ENCODE measurements at regions not wholly inside any gene's neighbourhood (a gene's known extent, or its start where the extent isn't known, plus 50 kb on each side); places are given as distances from the start of the nearest gene placed in this dataset.
A peak's percentile ranks its signal among the peaks of the same experiment; 100 is the strongest.

DNA sequence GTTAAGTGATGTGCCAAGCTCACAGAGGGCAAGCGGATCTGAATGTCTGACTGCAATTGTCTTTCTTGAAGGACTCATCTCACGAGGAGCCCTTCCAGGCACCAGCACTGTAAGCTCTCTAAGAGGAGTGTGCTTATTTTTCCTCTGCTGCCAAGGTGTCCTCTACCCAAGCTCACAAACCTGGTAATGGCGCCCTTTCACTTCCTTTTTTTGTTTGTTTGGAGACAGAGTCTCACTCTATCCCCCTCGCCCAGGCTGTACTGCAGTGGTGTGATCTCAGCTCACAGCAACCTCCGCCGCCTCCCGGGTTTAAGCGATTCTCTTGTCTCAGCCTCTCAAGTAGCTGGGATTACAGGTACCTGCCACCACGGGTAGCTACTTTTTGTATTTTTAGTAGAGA, 233.8 kb downstream of the MAP2K4 start:
- TF ChIP-seq, protein P1, sequence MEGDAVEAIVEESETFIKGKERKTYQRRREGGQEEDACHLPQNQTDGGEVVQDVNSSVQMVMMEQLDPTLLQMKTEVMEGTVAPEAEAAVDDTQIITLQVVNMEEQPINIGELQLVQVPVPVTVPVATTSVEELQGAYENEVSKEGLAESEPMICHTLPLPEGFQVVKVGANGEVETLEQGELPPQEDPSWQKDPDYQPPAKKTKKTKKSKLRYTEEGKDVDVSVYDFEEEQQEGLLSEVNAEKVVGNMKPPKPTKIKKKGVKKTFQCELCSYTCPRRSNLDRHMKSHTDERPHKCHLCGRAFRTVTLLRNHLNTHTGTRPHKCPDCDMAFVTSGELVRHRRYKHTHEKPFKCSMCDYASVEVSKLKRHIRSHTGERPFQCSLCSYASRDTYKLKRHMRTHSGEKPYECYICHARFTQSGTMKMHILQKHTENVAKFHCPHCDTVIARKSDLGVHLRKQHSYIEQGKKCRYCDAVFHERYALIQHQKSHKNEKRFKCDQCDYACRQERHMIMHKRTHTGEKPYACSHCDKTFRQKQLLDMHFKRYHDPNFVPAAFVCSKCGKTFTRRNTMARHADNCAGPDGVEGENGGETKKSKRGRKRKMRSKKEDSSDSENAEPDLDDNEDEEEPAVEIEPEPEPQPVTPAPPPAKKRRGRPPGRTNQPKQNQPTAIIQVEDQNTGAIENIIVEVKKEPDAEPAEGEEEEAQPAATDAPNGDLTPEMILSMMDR (IDR thresholded peaks at IDR 0.05; ENCODE audit: insufficient read depth, missing control alignments) = no peak
- DNase-seq (ENCODE audit: insufficient read length, low spot score) (no peak), FAIRE-seq (no peak)

DNA sequence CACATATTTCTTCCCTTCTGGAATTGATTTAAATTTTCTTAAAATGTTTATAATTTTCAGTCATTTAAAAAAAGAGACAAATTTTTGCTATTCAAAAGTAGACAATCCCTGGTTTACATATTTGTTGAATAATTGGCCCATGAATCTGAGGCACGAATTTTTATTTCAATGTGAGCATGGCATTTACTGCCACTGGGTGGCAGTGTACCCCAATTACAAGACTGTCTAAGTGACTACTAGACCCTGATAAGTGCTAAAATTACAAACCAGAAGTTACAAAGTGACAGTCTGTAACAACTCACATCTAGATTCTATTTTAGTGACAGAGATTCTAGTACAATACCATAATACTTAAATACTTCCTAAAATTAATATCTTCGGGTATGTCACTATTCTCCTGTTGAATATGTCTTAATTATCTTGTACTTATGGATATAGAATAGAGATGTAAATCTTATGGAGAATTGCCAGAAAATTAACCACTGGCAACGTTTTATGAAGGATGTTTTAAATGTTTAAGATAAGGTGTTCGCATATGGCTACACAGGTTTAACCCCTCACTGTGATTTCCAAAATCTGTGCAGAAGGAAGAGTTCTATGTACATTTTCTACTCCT, 235.8 kb downstream of the MAP2K4 start:
- no peak for DNase-seq (ENCODE audit: insufficient read length, low spot score)
- TF ChIP-seq, protein P1 (IDR thresholded peaks at IDR 0.05; ENCODE audit: insufficient read depth, missing control alignments) = peak; percentile 62
- FAIRE-seq = no peak

DNA sequence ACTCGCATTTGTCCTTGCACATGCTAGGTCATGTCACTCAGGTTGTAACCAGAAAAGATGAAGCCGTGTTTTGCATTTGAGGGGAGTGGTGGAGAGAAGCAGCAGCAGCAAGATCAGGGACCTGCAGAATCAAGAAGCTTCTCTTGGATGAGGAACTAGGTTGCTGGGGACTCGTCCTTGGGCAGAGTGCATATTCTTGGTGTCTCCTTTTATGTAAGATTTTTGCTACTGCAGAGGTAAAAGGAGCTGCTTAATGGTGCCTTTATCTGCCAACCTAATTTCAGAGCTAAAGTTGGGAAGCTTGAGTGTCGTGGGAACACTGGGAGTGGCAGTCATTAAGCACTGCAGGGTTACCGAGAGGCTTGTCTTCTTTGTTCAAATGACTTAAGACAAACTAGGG, 236.5 kb downstream of the MAP2K4 start:
- TF ChIP-seq, protein P1 (IDR thresholded peaks at IDR 0.05; ENCODE audit: insufficient read depth, missing control alignments) = no peak
- DNase-seq (ENCODE audit: insufficient read length, low spot score) (no peak), FAIRE-seq (no peak)

DNA sequence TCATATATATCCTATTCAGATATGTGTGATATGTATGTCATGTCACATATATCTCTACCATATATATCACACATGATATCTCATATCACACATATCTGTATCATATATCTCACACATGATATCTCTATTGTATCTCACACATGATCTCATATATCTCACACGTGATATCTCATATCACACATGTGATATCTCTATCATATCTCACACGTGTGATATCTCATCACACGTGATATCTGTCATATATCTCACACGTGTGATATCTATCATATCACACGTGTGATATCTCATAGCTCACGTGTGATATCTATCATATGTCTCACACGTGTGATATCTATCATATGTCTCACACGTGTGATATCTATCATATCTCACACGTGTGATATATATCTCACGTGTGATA, 240.7 kb downstream of the MAP2K4 start:
- no peak for FAIRE-seq
- DNase-seq (ENCODE audit: insufficient read length, low spot score) = no peak
- TF ChIP-seq, protein P1 (IDR thresholded peaks at IDR 0.05; ENCODE audit: insufficient read depth, missing control alignments) = no peak

DNA sequence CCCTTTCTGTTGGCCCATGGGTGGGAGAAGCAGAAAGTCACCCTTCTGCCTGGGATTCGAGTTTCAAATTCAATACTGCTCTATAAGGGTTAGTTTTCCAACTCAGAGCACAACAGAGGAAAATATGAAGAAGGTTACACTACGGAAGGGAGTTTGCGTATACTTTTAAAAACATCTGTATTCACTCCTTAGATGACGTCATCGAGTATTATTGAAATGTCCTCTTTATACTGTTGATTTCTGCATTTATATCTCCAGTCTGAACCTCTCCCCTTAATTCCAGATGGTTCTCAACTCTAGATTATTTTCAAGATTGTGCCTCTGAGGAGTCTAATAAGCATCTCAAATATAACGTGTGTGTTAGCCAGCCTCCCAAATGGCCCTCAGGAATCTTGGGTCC, 249.1 kb downstream of the MAP2K4 start:
- FAIRE-seq (no peak), DNase-seq (ENCODE audit: insufficient read length, low spot score) (no peak)

DNA sequence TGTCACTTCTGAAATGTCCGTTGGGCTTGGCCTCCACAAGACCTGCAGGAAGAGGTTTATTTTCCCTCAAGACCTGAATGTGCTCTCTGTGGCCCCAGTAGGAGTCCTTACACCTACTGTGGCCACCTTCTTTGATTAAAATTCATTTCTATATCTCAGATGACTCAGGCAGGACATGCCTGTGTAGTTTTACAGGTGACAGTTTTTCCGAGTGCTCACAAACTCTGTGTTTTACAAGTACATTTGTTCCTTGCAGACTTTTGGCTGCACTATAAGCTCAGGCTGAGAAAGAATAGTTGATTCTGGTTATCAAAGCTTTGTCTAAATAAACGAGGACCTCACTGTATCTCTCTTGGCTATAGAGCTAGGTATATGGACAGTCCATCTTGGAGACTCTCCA, 257.1 kb downstream of the MAP2K4 start:
- TF ChIP-seq, protein P1 (IDR thresholded peaks at IDR 0.05; ENCODE audit: insufficient read depth, missing control alignments) = no peak
- FAIRE-seq = no peak

More for the DNA sequence above, 249.1 kb downstream of the MAP2K4 start:
- TF ChIP-seq, protein P1 (IDR thresholded peaks at IDR 0.05; ENCODE audit: insufficient read depth, missing control alignments) = no peak

DNA sequence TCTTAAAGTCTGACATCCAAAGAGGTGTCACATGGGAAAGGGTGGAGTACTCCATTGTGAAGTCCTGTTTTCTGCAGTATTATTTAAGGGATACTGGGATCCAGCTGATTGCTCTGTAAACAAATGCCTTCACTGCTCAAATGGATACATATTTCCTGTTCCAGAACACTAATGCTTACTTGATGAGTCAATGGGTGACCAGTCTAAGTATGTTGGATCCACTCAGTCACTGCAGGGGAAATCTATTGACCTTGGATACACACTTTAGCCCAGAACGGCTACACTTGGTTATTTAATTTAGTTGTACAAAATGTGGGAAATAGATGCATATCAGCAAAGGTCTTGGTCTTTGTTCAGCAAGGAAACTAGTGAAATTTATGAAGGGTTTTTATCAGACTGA, 261.4 kb downstream of the MAP2K4 start:
- no peak for DNase-seq (ENCODE audit: insufficient read length, low spot score)
- TF ChIP-seq, protein P1 (IDR thresholded peaks at IDR 0.05; ENCODE audit: insufficient read depth, missing control alignments) = no peak
- no peak for FAIRE-seq

More for the DNA sequence above, 257.1 kb downstream of the MAP2K4 start:
- no peak for DNase-seq (ENCODE audit: insufficient read length, low spot score)
